ENCODE measurements at regions not wholly inside any gene's neighbourhood (a gene's known extent, or its start where the extent isn't known, plus 50 kb on each side); places are given as distances from the start of the nearest gene placed in this dataset.

DNA sequence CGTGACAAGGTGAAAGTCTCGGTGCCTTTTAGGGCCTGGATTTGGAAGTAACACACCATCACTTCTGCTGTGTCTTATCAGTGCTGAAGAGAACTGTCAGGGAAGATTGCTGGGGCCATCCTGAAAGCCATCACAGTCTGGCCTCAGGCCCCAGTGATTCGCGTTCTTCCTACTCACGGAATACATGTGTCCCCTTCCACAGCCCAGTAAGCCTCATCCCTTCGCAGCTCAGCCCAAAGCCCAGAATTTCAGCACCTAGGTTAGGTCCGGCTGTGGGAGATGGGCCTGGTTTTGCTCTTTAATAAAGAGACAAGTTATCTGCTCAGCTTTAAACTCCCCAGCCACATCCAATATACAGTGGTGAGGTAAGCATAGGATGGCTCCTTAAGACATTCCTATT, 113.0 kb upstream of the SPACA7 start:
- TF ChIP-seq, protein P1, sequence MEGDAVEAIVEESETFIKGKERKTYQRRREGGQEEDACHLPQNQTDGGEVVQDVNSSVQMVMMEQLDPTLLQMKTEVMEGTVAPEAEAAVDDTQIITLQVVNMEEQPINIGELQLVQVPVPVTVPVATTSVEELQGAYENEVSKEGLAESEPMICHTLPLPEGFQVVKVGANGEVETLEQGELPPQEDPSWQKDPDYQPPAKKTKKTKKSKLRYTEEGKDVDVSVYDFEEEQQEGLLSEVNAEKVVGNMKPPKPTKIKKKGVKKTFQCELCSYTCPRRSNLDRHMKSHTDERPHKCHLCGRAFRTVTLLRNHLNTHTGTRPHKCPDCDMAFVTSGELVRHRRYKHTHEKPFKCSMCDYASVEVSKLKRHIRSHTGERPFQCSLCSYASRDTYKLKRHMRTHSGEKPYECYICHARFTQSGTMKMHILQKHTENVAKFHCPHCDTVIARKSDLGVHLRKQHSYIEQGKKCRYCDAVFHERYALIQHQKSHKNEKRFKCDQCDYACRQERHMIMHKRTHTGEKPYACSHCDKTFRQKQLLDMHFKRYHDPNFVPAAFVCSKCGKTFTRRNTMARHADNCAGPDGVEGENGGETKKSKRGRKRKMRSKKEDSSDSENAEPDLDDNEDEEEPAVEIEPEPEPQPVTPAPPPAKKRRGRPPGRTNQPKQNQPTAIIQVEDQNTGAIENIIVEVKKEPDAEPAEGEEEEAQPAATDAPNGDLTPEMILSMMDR (conservative IDR thresholded peaks at IDR 0.05; ENCODE audit: low read depth in 2 of 2) = no peak
- TF ChIP-seq EZH2 (IDR thresholded peaks at IDR 0.05; ENCODE audit: low read depth, unreplicated experiment) (no peak), STAT1 (IDR thresholded peaks at IDR 0.05; ENCODE audit: unreplicated experiment) (no peak), NANOG (IDR thresholded peaks at IDR 0.05; ENCODE audit: borderline replicate concordance) (no peak), EZH2phosphoT487 (IDR thresholded peaks at IDR 0.05; ENCODE audit: unreplicated experiment) (no peak)
- TF ChIP-seq, protein P2, sequence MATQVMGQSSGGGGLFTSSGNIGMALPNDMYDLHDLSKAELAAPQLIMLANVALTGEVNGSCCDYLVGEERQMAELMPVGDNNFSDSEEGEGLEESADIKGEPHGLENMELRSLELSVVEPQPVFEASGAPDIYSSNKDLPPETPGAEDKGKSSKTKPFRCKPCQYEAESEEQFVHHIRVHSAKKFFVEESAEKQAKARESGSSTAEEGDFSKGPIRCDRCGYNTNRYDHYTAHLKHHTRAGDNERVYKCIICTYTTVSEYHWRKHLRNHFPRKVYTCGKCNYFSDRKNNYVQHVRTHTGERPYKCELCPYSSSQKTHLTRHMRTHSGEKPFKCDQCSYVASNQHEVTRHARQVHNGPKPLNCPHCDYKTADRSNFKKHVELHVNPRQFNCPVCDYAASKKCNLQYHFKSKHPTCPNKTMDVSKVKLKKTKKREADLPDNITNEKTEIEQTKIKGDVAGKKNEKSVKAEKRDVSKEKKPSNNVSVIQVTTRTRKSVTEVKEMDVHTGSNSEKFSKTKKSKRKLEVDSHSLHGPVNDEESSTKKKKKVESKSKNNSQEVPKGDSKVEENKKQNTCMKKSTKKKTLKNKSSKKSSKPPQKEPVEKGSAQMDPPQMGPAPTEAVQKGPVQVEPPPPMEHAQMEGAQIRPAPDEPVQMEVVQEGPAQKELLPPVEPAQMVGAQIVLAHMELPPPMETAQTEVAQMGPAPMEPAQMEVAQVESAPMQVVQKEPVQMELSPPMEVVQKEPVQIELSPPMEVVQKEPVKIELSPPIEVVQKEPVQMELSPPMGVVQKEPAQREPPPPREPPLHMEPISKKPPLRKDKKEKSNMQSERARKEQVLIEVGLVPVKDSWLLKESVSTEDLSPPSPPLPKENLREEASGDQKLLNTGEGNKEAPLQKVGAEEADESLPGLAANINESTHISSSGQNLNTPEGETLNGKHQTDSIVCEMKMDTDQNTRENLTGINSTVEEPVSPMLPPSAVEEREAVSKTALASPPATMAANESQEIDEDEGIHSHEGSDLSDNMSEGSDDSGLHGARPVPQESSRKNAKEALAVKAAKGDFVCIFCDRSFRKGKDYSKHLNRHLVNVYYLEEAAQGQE (IDR thresholded peaks at IDR 0.05; ENCODE audit: unreplicated experiment) = peak; percentile 18

Measured in GM23338 (cell line).